ENCODE measurements at regions not wholly inside any gene's neighbourhood (a gene's known extent, or its start where the extent isn't known, plus 50 kb on each side); places are given as distances from the start of the nearest gene placed in this dataset.

- TF ChIP-seq CTCF (IDR thresholded peaks at IDR 0.05; ENCODE audit: low read depth, low read length), result no peak
- H3K4me3 ChIP-seq (ENCODE audit: low read depth, low read length), result no peak overlapping the region
These were observed 383.7 kb upstream of the CDH4 start for GRCh38 chr20:60868316-60868891.

- H3K4me3 ChIP-seq (ENCODE audit: low read depth, low read length), result no peak overlapping the region
- TF ChIP-seq CTCF (IDR thresholded peaks at IDR 0.05; ENCODE audit: low read depth, low read length), result no peak
These were observed 383.0 kb upstream of the CDH4 start for GRCh38 chr20:60869087-60869486.

- no peak for TF ChIP-seq CTCF (IDR thresholded peaks at IDR 0.05; ENCODE audit: low read depth, low read length)
- H3K4me3 ChIP-seq (ENCODE audit: low read depth, low read length), result no peak overlapping the region
These were observed 382.4 kb upstream of the CDH4 start for GRCh38 chr20:60869625-60870024.

GRCh38 chr20:60870040-60870439, 382.0 kb upstream of the CDH4 start:
- no peak overlapping the region for H3K4me3 ChIP-seq (ENCODE audit: low read depth, low read length)
- TF ChIP-seq CTCF (IDR thresholded peaks at IDR 0.05; ENCODE audit: low read depth, low read length), result no peak

- no peak overlapping the region for H3K4me3 ChIP-seq (ENCODE audit: low read depth, low read length)
- TF ChIP-seq CTCF (IDR thresholded peaks at IDR 0.05; ENCODE audit: low read depth, low read length), result no peak
These were observed 379.8 kb upstream of the CDH4 start for GRCh38 chr20:60872224-60872623.

GRCh38 chr20:60877071-60877857, 374.8 kb upstream of the CDH4 start:
- TF ChIP-seq CTCF (IDR thresholded peaks at IDR 0.05; ENCODE audit: low read depth, low read length), result no peak

GRCh38 chr20:60882836-60883235, 369.2 kb upstream of the CDH4 start:
- TF ChIP-seq CTCF (IDR thresholded peaks at IDR 0.05; ENCODE audit: low read depth, low read length), result no peak
- H3K4me3 ChIP-seq (ENCODE audit: low read depth, low read length), result no peak overlapping the region

More at GRCh38 chr20:60877071-60877857, 374.8 kb upstream of the CDH4 start:
- H3K4me3 ChIP-seq (ENCODE audit: low read depth, low read length), result no peak overlapping the region
